Left lung (tissue), 4 donors: ENCODE measurements at regions not wholly inside any gene's neighbourhood (a gene's known extent, or its start where the extent isn't known, plus 50 kb on each side); places are given as distances from the start of the nearest gene placed in this dataset.

Experiments
- ATAC-seq: fragments of 200-7000 bp; cut with Tn5 transposase; one replicate; pipeline ENCODE4 v1.9.1; 2020; ENCODE audit warnings: moderate library complexity
- DNase-seq, 4 donors: peaks; one replicate each; pipeline ENCODE4 v3.0.0-alpha.2; 2013 to 2020
- H3K27ac ChIP-seq, 2 donors: fragments of 200-600 bp; sonication (generic) in 1 of 2; one replicate each; pipeline versions ENCODE4 v1.5.0 to v1.8.0; 2020 to 2021
- H3K27me3 ChIP-seq, 2 donors: fragments of 200-600 bp; sonication (generic) in 1 of 2; one replicate each; pipeline versions ENCODE4 v1.5.0 to v1.8.0; 2020 to 2021
- H3K36me3 ChIP-seq, 2 donors: fragments of 200-600 bp; sonication (generic) in 1 of 2; one replicate each; pipeline versions ENCODE4 v1.5.0 to v1.8.0; 2020 to 2021
- H3K4me1 ChIP-seq, 2 donors: fragments of 200-600 bp; one replicate each; pipeline ENCODE4 v1.8.0; 2021
- H3K4me3 ChIP-seq, 2 donors: fragments of 200-600 bp; sonication (generic) in 1 of 2; one replicate each; pipeline versions ENCODE4 v1.5.0 to v1.8.0; 2020 to 2021; ENCODE audit warnings: mild to moderate bottlenecking in 1 of 2
- H3K9me3 ChIP-seq, 2 donors: fragments of 200-600 bp; sonication (generic) in 1 of 2; one replicate each; pipeline versions ENCODE4 v1.5.0 to v1.8.0; 2020 to 2021
- intact Hi-C, 2 donors: fragments of 100-400 bp; cut with DNase I; formaldehyde crosslinking; loops; one replicate each; pipeline versions ENCODE4 v1.11.2 to v1.14.2; 2022
- TF ChIP-seq, protein P1 (sequence below), 2 donors: fragments of 200-600 bp; sonication (generic) in 1 of 2; IDR thresholded peaks; one replicate each; pipeline versions ENCODE4 v1.5.0 to v1.8.0; 2021; ENCODE audit warnings: antibody characterized with exemption in 2 of 2
- donor health status: DM: no; HTN: yes; CAD: no.
- donor health status: DM: no; HTN: no; CAD: no.

DNA sequence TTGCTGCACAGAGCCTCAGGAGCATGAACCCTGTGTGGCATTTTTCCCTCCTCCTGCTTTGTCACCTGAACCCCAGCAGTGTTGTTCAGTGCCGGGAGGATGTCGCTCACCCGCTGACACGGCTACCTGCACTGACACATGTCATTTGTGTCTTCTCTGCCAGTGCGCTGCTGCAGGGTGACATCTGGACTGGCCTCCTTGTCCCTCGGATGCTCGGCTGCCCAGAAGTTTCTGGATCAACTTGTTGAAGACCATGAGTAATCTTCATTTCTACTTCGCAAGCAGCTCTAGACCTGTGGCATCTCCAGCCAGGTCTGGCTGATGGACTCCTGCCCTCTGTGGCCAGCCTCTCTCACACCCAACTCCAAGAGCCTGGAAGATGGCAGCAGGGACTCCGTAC, 311.1 kb upstream of the C2CD4B start:
- Histone ChIP-seq H3K9me3 (no peaks in the 10 kb centered on the region), H3K4me3 (no peak overlapping the region), H3K27me3 (no peaks in the 10 kb centered on the region), H3K36me3 (no peaks in the 10 kb centered on the region), H3K27ac (no peak overlapping the region), H3K4me1 (peaks cover 0 to 7% of the 10 kb centered on the region in 2 donors)
- intact Hi-C loops, result no loop called here
- no peak for DNase-seq
- TF ChIP-seq, protein P1, sequence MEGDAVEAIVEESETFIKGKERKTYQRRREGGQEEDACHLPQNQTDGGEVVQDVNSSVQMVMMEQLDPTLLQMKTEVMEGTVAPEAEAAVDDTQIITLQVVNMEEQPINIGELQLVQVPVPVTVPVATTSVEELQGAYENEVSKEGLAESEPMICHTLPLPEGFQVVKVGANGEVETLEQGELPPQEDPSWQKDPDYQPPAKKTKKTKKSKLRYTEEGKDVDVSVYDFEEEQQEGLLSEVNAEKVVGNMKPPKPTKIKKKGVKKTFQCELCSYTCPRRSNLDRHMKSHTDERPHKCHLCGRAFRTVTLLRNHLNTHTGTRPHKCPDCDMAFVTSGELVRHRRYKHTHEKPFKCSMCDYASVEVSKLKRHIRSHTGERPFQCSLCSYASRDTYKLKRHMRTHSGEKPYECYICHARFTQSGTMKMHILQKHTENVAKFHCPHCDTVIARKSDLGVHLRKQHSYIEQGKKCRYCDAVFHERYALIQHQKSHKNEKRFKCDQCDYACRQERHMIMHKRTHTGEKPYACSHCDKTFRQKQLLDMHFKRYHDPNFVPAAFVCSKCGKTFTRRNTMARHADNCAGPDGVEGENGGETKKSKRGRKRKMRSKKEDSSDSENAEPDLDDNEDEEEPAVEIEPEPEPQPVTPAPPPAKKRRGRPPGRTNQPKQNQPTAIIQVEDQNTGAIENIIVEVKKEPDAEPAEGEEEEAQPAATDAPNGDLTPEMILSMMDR (IDR thresholded peaks at IDR 0.05), result no peak
- ATAC-seq, result no peak

DNA sequence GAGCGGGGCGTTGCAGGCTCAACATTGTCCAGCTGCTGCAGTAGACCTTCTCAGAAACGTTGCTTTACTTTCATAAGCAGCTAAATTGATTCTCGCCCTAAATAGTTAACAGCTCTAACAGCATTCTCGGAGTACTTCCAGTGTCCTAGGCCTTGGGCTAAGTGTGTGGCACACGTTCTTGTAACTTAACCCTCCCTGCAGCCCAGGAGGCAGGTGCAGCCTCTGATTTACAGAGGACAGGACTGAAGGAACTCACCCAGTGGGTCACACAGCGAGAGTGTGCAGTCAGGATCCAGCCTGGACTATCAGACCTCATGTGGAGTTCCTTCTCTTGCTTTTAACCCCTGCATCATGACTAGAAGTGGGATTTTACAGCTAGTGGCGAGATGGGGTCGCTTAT, 312.8 kb upstream of the C2CD4B start:
- intact Hi-C loops, result no loop called here
- ATAC-seq, result no peak
- no peak overlapping the region for H3K4me3 ChIP-seq
- H3K36me3 ChIP-seq, result no peaks in the 10 kb centered on the region
- TF ChIP-seq, protein P1 (IDR thresholded peaks at IDR 0.05), result no peak
- DNase-seq, result no peak
- no peaks in the 10 kb centered on the region for H3K4me1 ChIP-seq
- H3K27me3 ChIP-seq, result no peaks in the 10 kb centered on the region
- H3K27ac ChIP-seq, result no peak overlapping the region
- no peaks in the 10 kb centered on the region for H3K9me3 ChIP-seq

DNA sequence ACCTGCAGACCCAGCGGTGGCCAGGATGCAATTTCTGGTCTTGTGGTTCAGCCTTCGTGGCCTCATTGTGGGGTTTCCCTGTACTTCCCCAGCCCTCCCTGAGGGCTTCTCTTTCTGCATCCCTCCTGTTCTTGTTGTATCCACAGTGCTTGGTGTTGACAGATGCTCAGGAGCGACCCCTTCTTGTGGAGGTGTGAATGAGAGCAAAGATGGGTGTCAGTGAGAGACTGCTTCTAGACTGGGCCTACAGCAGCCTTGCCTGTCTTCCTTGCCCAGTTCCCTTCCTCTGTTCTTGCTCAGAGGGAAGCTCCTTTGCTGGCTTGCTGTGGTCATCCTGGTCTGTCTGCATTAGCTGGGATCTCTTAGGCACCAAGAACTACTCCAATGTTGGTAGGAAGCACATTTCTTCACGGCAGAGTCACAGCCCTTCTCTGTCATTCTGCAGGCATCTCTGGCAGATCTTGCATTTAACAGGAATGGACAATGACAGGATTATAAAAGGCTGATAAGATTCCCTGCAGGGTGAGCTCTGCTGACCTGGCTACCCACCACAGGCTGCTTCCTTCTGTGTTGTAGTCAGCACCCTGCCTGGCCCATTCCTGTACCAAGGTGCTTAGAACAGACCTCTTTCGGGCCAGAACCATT, 317.8 kb upstream of the C2CD4B start:
- intact Hi-C loops, result no loop called here

DNA sequence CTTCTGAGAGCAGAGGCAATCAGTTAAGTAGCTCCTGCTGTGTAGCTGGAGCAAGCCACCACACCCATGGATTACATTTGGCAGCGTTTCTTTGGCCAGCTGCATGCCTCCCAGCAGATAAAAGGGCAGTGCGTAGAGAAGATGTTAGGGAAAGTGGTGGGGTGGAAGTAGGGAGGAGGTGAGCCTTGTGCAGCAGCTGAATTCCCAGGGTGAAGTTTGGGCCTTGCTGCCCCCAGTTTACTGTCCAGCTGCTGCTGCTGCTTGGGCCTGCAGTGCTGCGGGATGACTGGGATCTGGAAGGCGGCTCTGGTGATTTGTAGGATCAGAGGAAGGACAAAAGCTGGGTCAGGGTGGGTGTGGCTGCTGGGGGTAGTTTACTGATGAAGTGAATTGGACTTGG, 318.7 kb upstream of the C2CD4B start:
- H3K27me3 ChIP-seq, result no peaks in the 10 kb centered on the region
- H3K36me3 ChIP-seq, result no peaks in the 10 kb centered on the region
- TF ChIP-seq, protein P1 (IDR thresholded peaks at IDR 0.05), result no peak
- no peak for ATAC-seq
- no peaks in the 10 kb centered on the region for H3K4me1 ChIP-seq
- H3K4me3 ChIP-seq, result no peak overlapping the region
- intact Hi-C loops, result no loop called here
- no peak for DNase-seq
- H3K27ac ChIP-seq, result no peak overlapping the region
- no peaks in the 10 kb centered on the region for H3K9me3 ChIP-seq

More for the DNA sequence above, 317.8 kb upstream of the C2CD4B start:
- TF ChIP-seq, protein P1 (IDR thresholded peaks at IDR 0.05), result no peak
- Histone ChIP-seq H3K9me3 (no peaks in the 10 kb centered on the region), H3K4me3 (no peak overlapping the region), H3K36me3 (no peaks in the 10 kb centered on the region), H3K4me1 (no peaks in the 10 kb centered on the region), H3K27me3 (no peaks in the 10 kb centered on the region), H3K27ac (no peak overlapping the region)
- no peak for DNase-seq
- ATAC-seq, result no peak

DNA sequence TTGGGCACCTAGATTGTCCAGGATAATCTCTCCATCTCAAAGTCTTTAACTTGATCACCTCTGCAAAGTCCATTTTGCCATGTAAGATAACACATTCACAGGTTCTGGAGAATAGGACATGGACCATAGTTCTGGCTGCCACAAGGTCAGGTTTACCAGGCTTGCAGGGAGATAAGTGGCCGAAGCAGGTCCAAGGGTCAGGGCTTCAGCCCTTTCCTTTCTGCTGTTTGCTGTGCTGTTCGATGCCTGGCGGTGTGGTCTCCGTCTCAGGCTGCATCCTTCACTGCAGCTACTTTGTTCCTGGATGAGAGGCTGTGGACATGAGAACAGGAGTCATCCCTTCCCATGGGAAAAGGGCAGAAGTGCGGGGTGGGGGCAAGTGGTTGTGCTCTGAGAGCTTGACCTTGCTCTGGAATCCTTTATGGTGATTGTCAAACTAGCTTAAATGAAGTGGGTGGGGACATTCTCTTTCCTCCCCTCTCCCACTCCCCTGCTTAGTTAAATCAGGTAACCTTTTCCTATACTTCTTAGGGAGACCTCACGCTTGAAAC, 320.2 kb upstream of the C2CD4B start:
- ATAC-seq, result no peak
- TF ChIP-seq, protein P1 (IDR thresholded peaks at IDR 0.05), result no peak
- intact Hi-C loops, result no loop called here

More for the DNA sequence above, 320.2 kb upstream of the C2CD4B start:
- no peak overlapping the region for H3K27ac ChIP-seq
- H3K4me1 ChIP-seq, result no peaks in the 10 kb centered on the region
- H3K4me3 ChIP-seq, result no peak overlapping the region
- H3K9me3 ChIP-seq, result no peaks in the 10 kb centered on the region
- DNase-seq, result no peak
- no peaks in the 10 kb centered on the region for H3K36me3 ChIP-seq
- H3K27me3 ChIP-seq, result no peaks in the 10 kb centered on the region
